ENCODE measurements at regions not wholly inside any gene's neighbourhood (a gene's known extent, or its start where the extent isn't known, plus 50 kb on each side); places are given as distances from the start of the nearest gene placed in this dataset.

GRCh38 chr14:100405760-100406455 is 82.8 kb downstream of the SLC25A47 start:
- Histone ChIP-seq H3K14ac (ENCODE audit: insufficient read length) (no peak overlapping the region), H3K27ac (ENCODE audit: low read depth, low read length) (no peak overlapping the region), H3K4me2 (ENCODE audit: insufficient read depth in 1 of 2, low read depth in 2 of 2, low read length in 2 of 2) (no peak overlapping the region), H2AFZ (ENCODE audit: low read length) (no peak overlapping the region), H3K27me3 (replicated peaks in 1 of 4; ENCODE audit: control insufficient read depth in 3 of 4, extremely low read depth in 1 of 4, insufficient read depth in 3 of 4, low read length in 3 of 4) (no peaks in the 10 kb centered on the region), H4K8ac (ENCODE audit: extremely low read depth, insufficient read depth, low read length) (peak overlapping the region; percentile 29; the same call in 1 of the 2 replicates), H2BK120ac (replicated peaks; ENCODE audit: low read depth, low read length) (no peak overlapping the region), H4K91ac (replicated peaks; ENCODE audit: insufficient read length, low read length) (no peak overlapping the region), H3K4me3 (ENCODE audit: extremely low read depth in 1 of 4, insufficient read depth in 2 of 4, low read depth in 3 of 4, low read length in 4 of 4) (no peak overlapping the region), H4K5ac (ENCODE audit: insufficient read length, low read depth, low read length) (no peak overlapping the region), H4K20me1 (replicated peaks in 1 of 2; ENCODE audit: control insufficient read depth in 1 of 2, insufficient read depth in 2 of 2, low read length in 2 of 2) (no peaks in the 10 kb centered on the region), H3K79me2 (ENCODE audit: control insufficient read depth in 1 of 2, insufficient read depth in 2 of 2, low read length in 2 of 2) (no peaks in the 10 kb centered on the region), H3K23ac (ENCODE audit: insufficient read length) (no peak overlapping the region), H3K36me3 (ENCODE audit: control insufficient read depth in 2 of 4, insufficient read depth in 4 of 4, low read length in 3 of 4) (no peaks in the 10 kb centered on the region), H3K23me2 (ENCODE audit: low read depth, low read length) (no peaks in the 10 kb centered on the region), H3K4ac (replicated peaks; ENCODE audit: insufficient read length, low read depth, low read length) (no peak overlapping the region), H2BK5ac (ENCODE audit: low read depth, low read length) (0 out of 2 replicates have a peak overlapping the region, but pooled peaks have one; percentile 17), H2BK15ac (ENCODE audit: low read length) (peak overlapping the region; percentile 65; the same call in 1 of the 2 replicates), H3K18ac (ENCODE audit: extremely low read depth, low read length) (no peak overlapping the region), H2BK12ac (ENCODE audit: low read depth, low read length) (0 out of 2 replicates have a peak overlapping the region, but pooled peaks have one; percentile 13), H3K56ac (replicated peaks; ENCODE audit: insufficient read length, low read depth, low read length) (no peak overlapping the region), H3K9ac (replicated peaks in 1 of 4; ENCODE audit: extremely low read depth in 1 of 4, low read depth in 3 of 4, low read length in 3 of 4) (no peak overlapping the region), H3K79me1 (ENCODE audit: low read depth, low read length) (peaks cover 12% of the 10 kb centered on the region), H3K9me3 (ENCODE audit: insufficient read depth in 2 of 2, low read depth in 1 of 2, low read length in 1 of 2) (no peaks in the 10 kb centered on the region), H3K4me1 (replicated peaks in 1 of 4; ENCODE audit: control insufficient read depth in 3 of 4, insufficient read depth in 4 of 4, low read length in 3 of 4) (peaks cover 10 to 19% (median 16%) of the 10 kb centered on the region in 4 experiments), H2BK20ac (ENCODE audit: low read length) (no peak overlapping the region), H2AK5ac (ENCODE audit: low read depth, low read length) (peak overlapping the region; percentile 30; the same call in 1 of the 2 replicates)
- no peak for FAIRE-seq
- ChIA-PET POLR2A (ENCODE audit: partially characterized antibody) (no interaction called here), CTCF (ENCODE audit: partially characterized antibody) (interaction anchor here (1.3 to 4.9 kb wide), 7 partner anchors 11 to 248 kb away, joined by 3 to 17 read pairs (median 12); no protein-coding TSS in a partner anchor)
- TF ChIP-seq TEAD4 (IDR thresholded peaks at IDR 0.05; ENCODE audit: low read depth, low read length): no peak
- peak; percentile 52; the same call in 1 of the 2 replicates for TF ChIP-seq CEBPB (IDR thresholded peaks at IDR 0.05; ENCODE audit: low read depth, low read length)
- TF ChIP-seq SP1 (IDR thresholded peaks at IDR 0.05; ENCODE audit: low read depth, low read length): no peak
- no peak for TF ChIP-seq EZH2 (IDR thresholded peaks at IDR 0.05; ENCODE audit: low read depth, low read length, severe bottlenecking)
- no peak for TF ChIP-seq RBBP5 (IDR thresholded peaks at IDR 0.05; ENCODE audit: borderline replicate concordance, low read depth, low read length)
- no peak for DNase-seq (ENCODE audit: low read depth in 1 of 2, low spot score in 2 of 2)
- 93% methylated on average over 12 of the region's 12 CpGs; no CpG with 5 or more reads in 1 of the 2 experiments for WGBS, 2 experiments (ENCODE audit: extremely low coverage in 1 of 2, insufficient coverage in 1 of 2, insufficient read length in 1 of 2, insufficient replicate concordance in 2 of 2, low coverage in 1 of 2, low lambda C conversion rate in 2 of 2, missing lambda C conversion rate in 1 of 2)

All from H1 (cell line).